PC-9 (cell line): ENCODE measurements at regions not wholly inside any gene's neighbourhood (a gene's known extent, or its start where the extent isn't known, plus 50 kb on each side); places are given as distances from the start of the nearest gene placed in this dataset.

Experiments
- BruUV-seq: library from RNA; stranded (reverse); fragments of 400-500 nt; replicated peaks from 2 replicates; lab custom pipeline; 2021; lab: Mats Ljungman, UMichigan
- CTCF ChIA-PET: fragments of 300-600 bp; sonication (Branson Sonifier 250); formaldehyde crosslinking; loops from one replicate; lab custom pipeline; 2022; ENCODE audit warnings: antibody characterized with exemption; lab: Charles Lee
- POLR2A ChIA-PET: fragments of 300-600 bp; sonication (Branson Sonifier 250); formaldehyde crosslinking; loops from one replicate; lab custom pipeline; 2022; ENCODE audit warnings: antibody characterized with exemption; ENCODE audit not compliant: unreplicated experiment; lab: Charles Lee
- DNase-seq, 2 experiments: peaks; one replicate each; pipeline versions ENCODE4 v3.0.0 to v3.0.0-alpha.2; 2015 to 2022; ENCODE audit warnings: mixed read lengths in 1 of 2
- H2AFZ ChIP-seq: fragments of 200-600 bp; sonication (generic); 2 replicates; pipeline ENCODE4 v1.8.1; 2017; ENCODE audit warnings: antibody characterized with exemption
- H3F3A ChIP-seq: fragments of 200-600 bp; sonication (generic); 2 replicates; pipeline ENCODE4 v1.8.1; 2017; ENCODE audit warnings: antibody characterized with exemption, mild to moderate bottlenecking, low read depth; ENCODE audit not compliant: insufficient read depth
- H3K27ac ChIP-seq: fragments of 200-600 bp; sonication (generic); 2 replicates; pipeline ENCODE4 v1.6.1; 2016; ENCODE audit warnings: mixed run types
- H3K27me3 ChIP-seq: fragments of 200-600 bp; sonication (generic); 2 replicates; pipeline ENCODE4 v1.6.1; 2016; ENCODE audit warnings: low read depth, mixed run types; ENCODE audit not compliant: insufficient read depth
- H3K36me3 ChIP-seq: fragments of 200-600 bp; sonication (generic); 2 replicates; pipeline ENCODE4 v1.6.1; 2016; ENCODE audit warnings: low read depth, mixed run types
- H3K4me1 ChIP-seq: fragments of 200-600 bp; sonication (generic); replicated peaks from 2 replicates; pipeline ENCODE4 v1.6.1; 2016; ENCODE audit warnings: mixed run types; ENCODE audit not compliant: insufficient read depth
- H3K4me2 ChIP-seq: fragments of 200-600 bp; sonication (generic); 2 replicates; pipeline ENCODE4 v1.6.1; 2017; ENCODE audit warnings: mixed run types
- H3K4me3 ChIP-seq: fragments of 200-600 bp; sonication (generic); 2 replicates; pipeline ENCODE4 v1.6.1; 2016; ENCODE audit warnings: mixed run types
- H3K79me2 ChIP-seq: fragments of 200-600 bp; sonication (generic); 2 replicates; pipeline ENCODE4 v1.6.1; 2017; ENCODE audit warnings: low read depth, mixed run types
- H3K9me2 ChIP-seq: fragments of 200-600 bp; sonication (generic); 2 replicates; pipeline ENCODE4 v1.8.1; 2017; ENCODE audit warnings: mild to moderate bottlenecking; ENCODE audit not compliant: insufficient read depth
- H3K9me3 ChIP-seq: fragments of 200-600 bp; sonication (generic); 2 replicates; pipeline ENCODE4 v1.8.1; 2016; ENCODE audit warnings: low read depth; ENCODE audit not compliant: insufficient read depth
- H4K20me1 ChIP-seq: fragments of 200-600 bp; sonication (generic); 2 replicates; pipeline ENCODE4 v1.8.1; 2017; ENCODE audit not compliant: insufficient read depth
- CTCF ChIP-seq: fragments of 200-600 bp; sonication (generic); conservative IDR thresholded peaks from 2 replicates; pipeline ENCODE4 v1.6.1; 2017; ENCODE audit warnings: mixed run types, antibody characterized with exemption, mild to moderate bottlenecking, moderate library complexity
- EZH2 ChIP-seq: fragments of 200-600 bp; sonication (generic); IDR thresholded peaks from 2 replicates; pipeline ENCODE4 v1.8.0; 2017; ENCODE audit warnings: antibody characterized with exemption, low read depth
- intact Hi-C: fragments of 100-400 bp; cut with micrococcal nuclease; formaldehyde crosslinking; loops from one replicate; pipeline ENCODE4 v1.10.0; 2022; ENCODE audit not compliant: unreplicated experiment

DNA sequence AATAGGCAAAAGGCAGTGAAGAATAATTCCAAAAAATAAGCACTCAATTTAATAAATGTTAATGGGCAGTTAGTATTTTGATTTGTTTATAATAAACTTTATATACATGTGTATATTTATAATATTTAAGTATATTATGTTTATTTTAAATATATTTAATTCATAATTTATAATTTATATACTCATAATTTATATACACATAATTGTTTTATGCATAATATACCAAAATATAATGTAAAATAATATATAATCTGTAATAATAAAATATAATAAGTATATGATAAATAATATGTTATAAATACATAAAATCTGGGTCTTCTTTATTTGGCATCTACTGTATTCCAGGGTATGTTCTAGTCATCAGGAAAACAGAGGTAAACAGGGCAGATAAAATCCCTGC is 100.2 kb upstream of the ARID2 start:
- POLR2A ChIA-PET = no interaction called here
- intact Hi-C loops = no loop called here

DNA sequence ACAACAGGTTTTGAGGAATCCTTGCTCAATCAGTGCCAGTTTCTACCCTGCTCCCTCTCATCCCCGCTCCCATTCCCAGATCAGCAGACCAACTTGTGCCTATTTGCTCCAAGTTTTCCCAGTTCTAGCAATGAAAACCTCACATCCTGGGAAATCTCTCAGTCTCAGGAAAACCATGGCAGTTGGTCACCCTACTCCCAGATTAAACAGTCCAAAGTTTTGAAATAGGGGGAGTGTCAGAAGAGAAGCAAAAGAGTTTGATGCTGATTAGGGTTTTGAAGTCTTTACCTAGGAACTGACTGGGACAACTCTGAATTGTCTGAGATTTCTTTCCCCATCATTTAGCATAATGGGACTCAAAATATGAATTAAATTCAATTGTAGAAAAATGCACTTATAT is 95.8 kb upstream of the ARID2 start:
- peaks cover 5% of the 10 kb centered on the region; the same call in 1 of the 2 replicates for H3F3A ChIP-seq
- no peak overlapping the region for H3K4me3 ChIP-seq
- intact Hi-C loops = no loop called here
- no TSS peak for BruUV-seq
- no peaks in the 10 kb centered on the region for H4K20me1 ChIP-seq
- ChIA-PET CTCF (no interaction called here), POLR2A (no interaction called here)
- H3K27me3 ChIP-seq = no peaks in the 10 kb centered on the region
- no peak overlapping the region for H2AFZ ChIP-seq
- no peaks in the 10 kb centered on the region for H3K36me3 ChIP-seq
- H3K79me2 ChIP-seq = no peaks in the 10 kb centered on the region
- H3K4me1 ChIP-seq = peaks cover 8% of the 10 kb centered on the region; the same call in 1 of the 2 replicates
- H3K27ac ChIP-seq = no peak overlapping the region
- TF ChIP-seq CTCF (no peak), EZH2 (no peak)
- DNase-seq = no peak
- H3K4me2 ChIP-seq = no peak overlapping the region
- H3K9me2 ChIP-seq = no peaks in the 10 kb centered on the region
- H3K9me3 ChIP-seq = no peaks in the 10 kb centered on the region

More for the DNA sequence above, 100.2 kb upstream of the ARID2 start:
- H3F3A ChIP-seq = no peaks in the 10 kb centered on the region
- H3K4me2 ChIP-seq = no peak overlapping the region
- CTCF ChIA-PET = no interaction called here
- no peaks in the 10 kb centered on the region for H3K4me1 ChIP-seq
- H3K27ac ChIP-seq = no peak overlapping the region
- no peak for TF ChIP-seq EZH2
- no peak for TF ChIP-seq CTCF
- H4K20me1 ChIP-seq = no peaks in the 10 kb centered on the region
- no peak overlapping the region for H3K4me3 ChIP-seq
- no peaks in the 10 kb centered on the region for H3K9me2 ChIP-seq
- no peak for DNase-seq
- no TSS peak for BruUV-seq
- no peaks in the 10 kb centered on the region for H3K79me2 ChIP-seq
- no peak overlapping the region for H2AFZ ChIP-seq
- no peaks in the 10 kb centered on the region for H3K36me3 ChIP-seq
- H3K9me3 ChIP-seq = no peaks in the 10 kb centered on the region
- H3K27me3 ChIP-seq = no peaks in the 10 kb centered on the region

DNA sequence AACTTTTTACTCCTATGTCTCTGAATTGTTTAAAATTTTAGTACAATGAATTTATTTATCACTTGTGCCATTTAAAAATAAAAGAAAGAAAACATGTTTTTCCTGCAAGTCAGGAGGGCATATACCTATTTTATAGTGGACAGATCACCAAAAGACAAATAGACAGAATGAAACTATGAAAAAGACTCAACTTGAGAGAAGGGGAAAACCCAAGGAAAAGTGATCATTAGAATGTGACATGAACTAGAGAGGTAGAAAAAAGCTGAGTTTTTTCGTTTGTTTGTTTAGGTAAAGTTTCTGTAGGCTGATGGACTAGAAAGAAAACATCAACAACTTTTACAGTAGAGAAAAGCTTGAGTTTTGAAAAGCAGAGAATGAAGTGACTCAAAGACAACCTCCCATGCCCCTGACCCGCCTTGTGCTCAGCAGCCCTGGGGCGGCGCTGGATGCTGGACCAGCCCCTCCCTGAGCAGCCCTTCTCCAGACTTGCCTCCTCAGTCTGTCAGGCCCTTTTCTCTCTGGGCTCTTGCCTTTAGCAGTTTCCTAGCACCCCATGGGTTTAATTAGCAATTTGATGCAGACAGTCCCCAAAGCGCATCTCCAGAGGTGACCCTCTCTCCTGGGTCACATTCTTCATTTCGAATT is 95.1 kb upstream of the ARID2 start:
- H4K20me1 ChIP-seq = no peaks in the 10 kb centered on the region
- H3K9me2 ChIP-seq = no peaks in the 10 kb centered on the region
- H3F3A ChIP-seq = peaks cover 5% of the 10 kb centered on the region; the same call in 1 of the 2 replicates
- TF ChIP-seq EZH2 (no peak), CTCF (no peak)
- no peaks in the 10 kb centered on the region for H3K9me3 ChIP-seq
- H3K27ac ChIP-seq = no peak overlapping the region
- H3K79me2 ChIP-seq = no peaks in the 10 kb centered on the region
- H3K4me3 ChIP-seq = no peak overlapping the region
- intact Hi-C loops = no loop called here
- no peak overlapping the region for H2AFZ ChIP-seq
- DNase-seq = no peak
- peaks cover 8% of the 10 kb centered on the region; the same call in 1 of the 2 replicates for H3K4me1 ChIP-seq
- no TSS peak for BruUV-seq
- CTCF ChIA-PET = no interaction called here
- H3K36me3 ChIP-seq = no peaks in the 10 kb centered on the region
- H3K27me3 ChIP-seq = no peaks in the 10 kb centered on the region
- POLR2A ChIA-PET = no interaction called here
- H3K4me2 ChIP-seq = no peak overlapping the region
